GM19328 (cell line): ENCODE measurements at regions not wholly inside any gene's neighbourhood (a gene's known extent, or its start where the extent isn't known, plus 50 kb on each side); places are given as distances from the start of the nearest gene placed in this dataset.
A peak's percentile ranks its signal among the peaks of the same experiment; 100 is the strongest.

Experiments used
- ATAC-seq: cut with Tn5 transposase; IDR thresholded peaks from one replicate; pipeline ENCODE4 v1.9.1; 2021; ENCODE audit warnings: mild to moderate bottlenecking, moderate library complexity; ENCODE audit not compliant: unreplicated experiment

DNA sequence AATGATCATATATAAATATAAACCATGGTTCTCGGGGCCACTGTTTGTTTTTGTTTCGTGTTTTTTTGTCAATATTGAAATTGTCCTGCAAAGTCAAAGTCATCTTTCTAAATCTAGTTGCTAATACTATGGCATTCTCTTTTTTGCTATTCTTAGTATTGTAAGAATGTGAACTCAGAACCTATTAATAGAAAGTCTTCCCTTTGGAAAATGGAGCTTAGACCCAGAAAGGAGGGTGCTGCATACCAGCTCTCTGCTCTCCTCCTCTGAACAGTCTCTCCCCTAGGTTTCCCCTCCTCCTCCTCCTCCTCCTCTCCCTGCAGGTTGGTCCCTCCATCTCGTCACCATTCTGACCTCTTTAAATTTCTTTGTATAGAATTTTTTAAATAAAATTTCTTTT lies 150.4 kb upstream of the CCN2 start:
- ATAC-seq, result no peak

DNA sequence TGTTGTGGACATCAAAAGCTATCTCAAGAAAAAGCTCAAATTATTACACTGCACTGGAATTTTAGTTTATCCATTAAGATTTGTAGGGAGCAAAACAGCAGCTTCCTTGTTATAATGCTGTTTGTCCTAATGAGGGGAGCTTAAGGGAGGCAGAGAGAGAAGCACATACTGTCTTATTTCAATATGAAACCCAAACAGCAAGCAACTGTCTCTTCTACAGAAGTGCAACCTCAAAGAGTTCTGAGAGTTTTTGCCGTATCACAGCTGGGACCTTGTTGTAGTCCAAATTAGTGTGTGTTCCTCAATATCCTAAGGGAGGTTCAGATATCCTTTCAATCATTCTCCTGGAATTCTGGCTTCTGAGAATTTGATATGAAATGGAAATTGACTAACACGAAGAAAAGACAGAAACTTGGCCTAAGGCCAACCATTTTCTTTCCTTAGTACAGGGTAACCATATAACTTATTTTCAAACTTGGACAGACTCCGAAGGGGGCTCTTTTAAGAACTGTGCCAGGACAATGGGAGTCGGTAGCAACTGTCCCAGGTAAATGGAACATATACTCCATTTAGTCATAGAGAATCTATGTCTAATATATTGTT lies 149.3 kb upstream of the CCN2 start:
- no peak for ATAC-seq

DNA sequence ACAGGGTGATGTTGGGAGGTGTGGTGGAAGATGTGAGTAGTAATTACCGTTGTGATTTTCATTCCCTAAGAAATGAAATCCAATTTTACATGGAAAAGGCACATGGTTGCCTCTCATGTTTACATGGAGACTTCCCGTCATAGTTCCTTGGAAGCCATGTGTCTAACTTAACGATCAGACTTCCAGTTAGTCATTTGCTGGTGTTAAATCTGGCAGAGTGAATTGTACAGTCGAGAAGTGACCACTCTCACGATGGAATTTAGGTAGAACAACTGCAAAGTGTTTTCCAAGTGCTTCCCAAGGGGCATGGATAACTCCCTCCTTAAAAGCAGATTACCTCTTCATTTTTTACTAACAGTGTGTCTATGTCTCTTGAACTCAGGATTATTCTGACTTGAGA lies 145.8 kb upstream of the CCN2 start:
- ATAC-seq, result no peak

- ATAC-seq, result no peak
These were observed 145.1 kb upstream of the CCN2 start for GRCh38 chr6:132096245-132096644.

GRCh38 chr6:132089173-132089572 lies 138.0 kb upstream of the CCN2 start:
- ATAC-seq, result no peak

GRCh38 chr6:132088150-132088549 lies 137.0 kb upstream of the CCN2 start:
- no peak for ATAC-seq

- ATAC-seq, result no peak
These were observed 136.2 kb upstream of the CCN2 start for GRCh38 chr6:132087391-132087790.

DNA sequence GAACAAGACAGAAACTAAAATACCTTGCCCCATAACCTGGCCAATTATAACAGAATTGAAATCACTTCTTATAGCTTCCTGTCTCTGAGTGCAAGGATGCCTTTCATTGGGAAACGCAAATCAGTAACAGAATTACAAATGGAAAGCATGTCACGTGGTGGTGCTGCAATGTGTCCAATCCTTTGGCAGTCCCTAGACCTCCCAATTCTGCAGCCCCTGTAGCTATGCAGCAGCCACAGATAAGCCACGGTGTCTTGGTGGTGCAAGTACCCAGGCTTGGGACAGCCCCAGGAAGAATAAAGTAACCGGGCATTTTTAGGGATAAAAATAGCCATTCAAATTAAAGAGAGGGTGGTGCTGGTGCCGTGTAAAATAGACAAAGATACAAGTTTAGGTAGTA lies 134.6 kb upstream of the CCN2 start:
- ATAC-seq, result no peak

GRCh38 chr6:132084811-132085509 lies 133.8 kb upstream of the CCN2 start:
- peak; percentile 66 for ATAC-seq

GRCh38 chr6:132082421-132082820 lies 131.2 kb upstream of the CCN2 start:
- no peak for ATAC-seq

DNA sequence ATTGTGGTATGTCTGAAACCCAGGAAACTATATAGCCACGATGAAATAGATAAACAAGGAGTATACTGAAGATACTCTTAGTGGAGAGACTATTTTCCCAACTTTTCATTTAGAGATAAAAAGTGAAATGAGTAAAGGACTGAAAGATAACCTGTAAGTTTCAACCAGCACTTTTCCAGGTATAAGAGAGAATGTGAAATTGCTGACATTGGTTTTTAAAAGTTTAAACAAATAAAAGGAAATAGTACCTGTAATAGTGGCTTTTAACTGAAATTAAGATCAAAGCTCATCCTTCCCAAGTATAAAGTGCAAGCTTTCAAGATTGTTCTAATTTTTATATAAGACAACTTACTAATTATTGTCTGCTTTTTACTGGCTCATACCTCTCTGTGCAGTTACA lies 130.2 kb upstream of the CCN2 start:
- ATAC-seq, result no peak

GRCh38 chr6:132079286-132079685 lies 128.1 kb upstream of the CCN2 start:
- ATAC-seq, result no peak

GRCh38 chr6:132076452-132076851 lies 125.3 kb upstream of the CCN2 start:
- no peak for ATAC-seq

GRCh38 chr6:132072831-132073230 lies 121.7 kb upstream of the CCN2 start:
- no peak for ATAC-seq

- ATAC-seq, result no peak
These were observed 121.1 kb upstream of the CCN2 start for GRCh38 chr6:132072271-132072670.

GRCh38 chr6:132070356-132070755 lies 119.2 kb upstream of the CCN2 start:
- ATAC-seq, result no peak

- ATAC-seq, result no peak
These were observed 117.6 kb upstream of the CCN2 start for GRCh38 chr6:132068766-132069165.

DNA sequence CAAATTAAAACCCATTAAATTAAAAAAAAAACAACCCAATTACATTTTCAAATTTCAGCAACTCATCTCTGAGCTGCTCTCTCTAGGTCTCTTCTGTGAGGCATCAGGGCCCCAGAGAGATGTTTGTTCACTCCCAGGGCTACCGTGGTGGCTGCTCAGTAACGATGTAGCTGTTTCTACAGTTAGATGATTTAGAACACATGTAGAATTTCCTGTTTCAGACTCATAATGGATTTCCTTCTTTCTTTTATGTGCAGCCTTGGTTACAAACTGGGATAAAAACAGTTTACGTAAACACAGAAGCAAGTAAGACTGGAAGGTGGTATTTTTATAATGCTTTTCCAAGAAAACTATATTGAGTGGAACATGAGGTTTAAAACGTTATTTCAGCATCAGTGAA lies 116.1 kb upstream of the CCN2 start:
- ATAC-seq, result no peak

DNA sequence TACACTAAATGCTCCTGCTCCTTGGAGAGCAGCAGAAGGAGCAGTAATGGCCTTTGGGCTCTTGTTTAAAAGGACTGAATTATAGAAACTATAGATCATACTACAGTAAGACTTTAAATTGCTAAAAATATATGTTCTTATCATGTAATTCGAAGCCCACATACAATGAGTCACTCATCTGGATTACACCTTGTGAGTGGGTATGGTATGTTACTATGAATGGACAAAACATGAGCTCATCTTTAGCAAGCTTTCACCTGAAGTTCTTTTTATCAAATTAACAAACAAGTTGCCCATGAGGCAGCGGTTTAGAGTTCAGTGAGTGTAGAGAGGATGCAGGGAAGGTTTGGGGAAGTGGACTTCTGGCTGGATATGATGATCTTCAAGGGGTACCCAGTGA lies 114.4 kb upstream of the CCN2 start:
- no peak for ATAC-seq

- ATAC-seq, result no peak
These were observed 112.6 kb upstream of the CCN2 start for GRCh38 chr6:132063738-132064137.

DNA sequence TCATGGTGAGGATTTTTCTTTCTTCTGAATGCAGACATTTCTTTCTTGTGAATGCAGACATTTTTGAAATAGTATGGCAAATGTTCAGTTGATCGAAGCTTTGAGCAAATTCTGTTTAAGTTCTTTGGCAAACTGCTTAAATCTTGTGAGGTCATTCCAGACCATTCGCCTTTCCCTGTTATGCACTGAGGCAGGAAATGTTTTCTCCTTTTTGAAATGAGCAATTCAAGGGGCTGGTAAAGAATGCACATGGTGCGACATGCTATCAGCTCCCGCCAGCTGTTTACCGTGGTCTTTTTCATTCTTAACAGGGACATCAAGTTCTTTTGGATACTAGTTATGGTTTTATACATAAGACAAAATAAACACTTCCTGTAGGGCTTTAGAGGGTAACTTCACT lies 112.0 kb upstream of the CCN2 start:
- ATAC-seq, result no peak

DNA sequence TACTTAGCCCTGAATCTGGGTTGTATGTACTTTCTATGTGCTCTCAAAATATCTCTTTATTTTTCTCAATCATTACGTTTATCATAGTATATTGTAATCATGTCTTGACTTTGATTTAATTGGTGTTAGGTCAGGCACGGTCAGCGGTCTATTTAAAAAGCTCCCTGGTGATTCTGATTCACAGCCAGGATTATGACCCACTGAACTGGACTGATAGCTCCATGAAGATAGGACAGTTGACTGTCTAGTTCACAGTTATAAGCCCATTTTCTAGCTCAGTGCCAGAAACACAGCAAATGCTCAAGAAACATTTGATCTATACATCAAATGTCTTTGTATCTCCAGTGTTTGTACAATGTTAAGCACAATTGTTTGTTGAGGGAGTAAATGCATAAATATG lies 111.5 kb upstream of the CCN2 start:
- ATAC-seq, result no peak

- ATAC-seq, result no peak
These were observed 110.2 kb upstream of the CCN2 start for GRCh38 chr6:132061381-132061780.
